IMR-90 (cell line): ENCODE measurements at regions not wholly inside any gene's neighbourhood (a gene's known extent, or its start where the extent isn't known, plus 50 kb on each side); places are given as distances from the start of the nearest gene placed in this dataset.

Experiments used
- ATAC-seq: fragments of 200-7000 bp; cut with Tn5 transposase; 2 replicates; pipeline ENCODE4 v1.9.1; 2020; ENCODE audit warnings: low read depth, mild to moderate bottlenecking, moderate library complexity
- BruUV-seq: library from RNA; stranded (reverse); fragments of 400-500 nt; replicated peaks from 2 replicates; lab custom pipeline; 2021; lab: Mats Ljungman, UMichigan
- CTCF ChIA-PET: fragments of 300-600 bp; formaldehyde crosslinking; extraction: SDS; loops from one replicate; lab custom pipeline; 2021; ENCODE audit warnings: antibody characterized with exemption; lab: Yijun Ruan, JAX
- POLR2A ChIA-PET: fragments of 300-600 bp; sonication (Branson Sonifier 250); formaldehyde crosslinking; loops from one replicate; lab custom pipeline; 2022; ENCODE audit warnings: antibody characterized with exemption; ENCODE audit not compliant: unreplicated experiment; lab: Charles Lee
- DNase-seq: peaks from one replicate; pipeline ENCODE4 v3.0.0; 2013
- H2AFZ ChIP-seq: replicated peaks from 2 replicates; pipeline ENCODE3; 2013; ENCODE audit warnings: low read length, mild to moderate bottlenecking; ENCODE audit not compliant: poor library complexity
- H2AK5ac ChIP-seq: 2 replicates; pipeline ENCODE4 v1.6.1; 2013; ENCODE audit warnings: low read depth, low read length, inconsistent platforms
- H2AK9ac ChIP-seq: replicated peaks from 2 replicates; pipeline ENCODE3; 2013; ENCODE audit warnings: mild to moderate bottlenecking, low read depth, low read length, moderate library complexity; ENCODE audit not compliant: poor library complexity
- H2BK120ac ChIP-seq: 2 replicates; pipeline ENCODE4 v1.6.1; 2013; ENCODE audit warnings: low read depth, low read length, inconsistent platforms
- H2BK15ac ChIP-seq: 3 replicates; pipeline ENCODE4 v1.6.1; 2013; ENCODE audit warnings: low read depth, low read length, inconsistent platforms
- H2BK20ac ChIP-seq: 2 replicates; pipeline ENCODE4 v1.6.1; 2013; ENCODE audit warnings: low read depth, mild to moderate bottlenecking, inconsistent platforms, low read length, moderate library complexity
- H2BK5ac ChIP-seq: 2 replicates; pipeline ENCODE4 v1.6.1; 2013; ENCODE audit warnings: mild to moderate bottlenecking, low read depth, low read length, inconsistent platforms; ENCODE audit not compliant: poor library complexity, severe bottlenecking
- H3K14ac ChIP-seq: replicated peaks from 2 replicates; pipeline ENCODE4 v1.6.1; 2013; ENCODE audit warnings: low read depth, low read length, inconsistent platforms
- H3K18ac ChIP-seq: 2 replicates; pipeline ENCODE4 v1.6.1; 2013; ENCODE audit warnings: low read depth, low read length, control low read depth
- H3K23ac ChIP-seq: 2 replicates; pipeline ENCODE4 v1.6.1; 2013; ENCODE audit warnings: low read depth, low read length, inconsistent platforms
- H3K27ac ChIP-seq: 2 replicates; pipeline ENCODE4 v1.5.1; 2013; ENCODE audit warnings: mild to moderate bottlenecking, control low read depth, low read length; ENCODE audit not compliant: insufficient read depth
- H3K27me3 ChIP-seq: 2 replicates; pipeline ENCODE4 v1.6.1; 2013; ENCODE audit warnings: low read length; ENCODE audit not compliant: control insufficient read depth, insufficient read depth
- H3K36me3 ChIP-seq: 2 replicates; pipeline ENCODE4 v1.6.1; 2013; ENCODE audit warnings: low read length, mixed read lengths; ENCODE audit not compliant: control insufficient read depth, insufficient read depth
- H3K4ac ChIP-seq: 2 replicates; pipeline ENCODE4 v1.6.1; 2013; ENCODE audit warnings: low read depth, low read length, inconsistent platforms
- H3K4me1 ChIP-seq: 2 replicates; pipeline ENCODE4 v1.6.1; 2013; ENCODE audit warnings: low read length, mixed read lengths; ENCODE audit not compliant: control insufficient read depth, insufficient read depth
- H3K4me2 ChIP-seq: 2 replicates; pipeline ENCODE4 v1.6.1; 2013; ENCODE audit warnings: low read depth, mild to moderate bottlenecking, control low read depth, low read length, moderate library complexity
- H3K4me3 ChIP-seq: 2 replicates; pipeline ENCODE4 v1.5.1; 2013; ENCODE audit warnings: low read depth, mild to moderate bottlenecking, control low read depth, low read length, moderate library complexity; ENCODE audit not compliant: insufficient read depth
- H3K56ac ChIP-seq: 2 replicates; pipeline ENCODE4 v1.6.1; 2013; ENCODE audit warnings: low read length, inconsistent platforms; ENCODE audit not compliant: insufficient read depth; ENCODE audit errors: extremely low read depth
- H3K79me1 ChIP-seq, 2 experiments: 2 replicates each; pipeline ENCODE4 v1.6.1; 2013; ENCODE audit warnings: low read length in 2 of 2, inconsistent platforms in 1 of 2, low read depth in 1 of 2
- H3K9ac ChIP-seq: 2 replicates; pipeline ENCODE4 v1.6.1; 2013; ENCODE audit warnings: low read depth, low read length, control low read depth
- H3K9me1 ChIP-seq: 2 replicates; pipeline ENCODE4 v1.6.1; 2013; ENCODE audit warnings: low read length, inconsistent platforms; ENCODE audit not compliant: insufficient read depth
- H3K9me3 ChIP-seq: 2 replicates; pipeline ENCODE4 v1.6.1; 2013; ENCODE audit warnings: low read length; ENCODE audit not compliant: control insufficient read depth, insufficient read depth
- H4K20me1 ChIP-seq: 2 replicates; pipeline ENCODE4 v1.6.1; 2013; ENCODE audit warnings: low read length, inconsistent platforms; ENCODE audit not compliant: insufficient read depth
- H4K5ac ChIP-seq: 2 replicates; pipeline ENCODE4 v1.6.1; 2013; ENCODE audit warnings: mild to moderate bottlenecking, low read depth, low read length, control low read depth
- H4K8ac ChIP-seq, 2 experiments: 2 replicates each; pipeline ENCODE4 v1.6.1; 2013; ENCODE audit warnings: low read depth in 2 of 2, low read length in 2 of 2, control low read depth in 1 of 2, inconsistent platforms in 1 of 2
- H4K91ac ChIP-seq: 2 replicates; pipeline ENCODE4 v1.6.1; 2013; ENCODE audit warnings: low read depth, low read length, inconsistent platforms; ENCODE audit not compliant: insufficient read depth
- FOS ChIP-seq: fragments of 150-350 bp; IDR thresholded peaks from 2 replicates; pipeline ENCODE4 v1.6.1; 2016; ENCODE audit warnings: low read depth, low read length
- POLR2A ChIP-seq: IDR thresholded peaks from 2 replicates; pipeline ENCODE4 v1.6.1; 2012; ENCODE audit warnings: mild to moderate bottlenecking, low read depth, low read length
- RAD21 ChIP-seq: IDR thresholded peaks from 2 replicates; pipeline ENCODE4 v1.6.1; 2012; ENCODE audit warnings: low read length, improper control_type of control experiment
- SMC3 ChIP-seq: fragments of 150-350 bp; IDR thresholded peaks from 2 replicates; pipeline ENCODE4 v1.6.1; 2016; ENCODE audit warnings: low read depth, mild to moderate bottlenecking, antibody characterized with exemption, low read length, moderate library complexity
- USF2 ChIP-seq: fragments of 150-350 bp; IDR thresholded peaks from 2 replicates; pipeline ENCODE4 v1.6.1; 2017; ENCODE audit warnings: mild to moderate bottlenecking, antibody characterized with exemption, low read length, low read depth
- WGBS, 2 experiments: methylation state at CpG; one replicate each; pipeline versions ENCODE4 v1.1.5 to v1.1.7; 2013; ENCODE audit warnings: missing lambda C conversion rate in 2 of 2; ENCODE audit not compliant: insufficient read length in 1 of 2; ENCODE audit errors: extremely low coverage in 2 of 2; 5-methylcytosine and 5-hydroxymethylcytosine counted together
- dilution Hi-C: fragments of 300-500 bp; cut with HindIII; formaldehyde crosslinking; loops from one replicate; pipeline ENCODE4 v1.14.3; 2018; ENCODE audit warnings: low sequenced_read_pairs; ENCODE audit not compliant: unreplicated experiment
- in situ Hi-C: fragments of 300-500 bp; cut with MboI; formaldehyde crosslinking; loops from 3 replicates; pipeline ENCODE4 v1.14.3; 2019; ENCODE audit warnings: low sequenced_read_pairs, inconsistent platforms, mixed read lengths
- intact Hi-C: fragments of 100-400 bp; cut with micrococcal nuclease; formaldehyde crosslinking; loops from 2 replicates; pipeline ENCODE4 v1.10.0; 2022

- dilution Hi-C loops (no loop called here), intact Hi-C loops (no loop called here), in situ Hi-C loops (no loop called here)
- Histone ChIP-seq H2BK15ac (no peak overlapping the region), H3K14ac (no peak overlapping the region), H3K18ac (no peak overlapping the region), H4K8ac (no peak overlapping the region), H3K36me3 (no peaks in the 10 kb centered on the region), H3K23ac (no peak overlapping the region), H4K91ac (no peak overlapping the region), H3K79me1 (no peaks in the 10 kb centered on the region), H2BK120ac (no peak overlapping the region), H2AK5ac (no peak overlapping the region), H3K4me1 (no peaks in the 10 kb centered on the region), H3K4me2 (no peak overlapping the region), H3K27me3 (no peaks in the 10 kb centered on the region), H3K4ac (no peak overlapping the region), H3K56ac (no peak overlapping the region), H3K9ac (no peak overlapping the region), H2AFZ (no peak overlapping the region), H2BK5ac (no peak overlapping the region), H3K9me3 (peaks cover 7% of the 10 kb centered on the region; the same call in 1 of the 2 replicates), H2AK9ac (no peak overlapping the region), H3K27ac (no peak overlapping the region), H3K4me3 (no peak overlapping the region), H4K20me1 (no peaks in the 10 kb centered on the region), H4K5ac (no peak overlapping the region), H3K9me1 (no peaks in the 10 kb centered on the region), H2BK20ac (no peak overlapping the region)
- DNase-seq (no peak), ATAC-seq (no peak)
- WGBS, 2 experiments = 44% methylated on average over 4 of the region's 5 CpGs; no CpG with 5 or more reads in 1 of the 2 experiments
- no TSS peak for BruUV-seq
- CTCF ChIA-PET = no interaction called here
- POLR2A ChIA-PET = no interaction called here
- TF ChIP-seq RAD21 = no peak
- no peak for TF ChIP-seq POLR2A
- TF ChIP-seq SMC3 = no peak
- no peak for TF ChIP-seq USF2
- no peak for TF ChIP-seq FOS
These were observed 663.3 kb upstream of the HS6ST1 start for GRCh38 chr2:128982001-128982400.
